OCI-LY7 (cell line): ENCODE measurements at regions not wholly inside any gene's neighbourhood (a gene's known extent, or its start where the extent isn't known, plus 50 kb on each side); places are given as distances from the start of the nearest gene placed in this dataset.

Source experiments
- BruUV-seq: library from RNA; stranded (reverse); fragments of 400-500 nt; replicated peaks from 2 replicates; lab custom pipeline; 2021; lab: Mats Ljungman, UMichigan
- CTCF ChIA-PET: fragments of 300-600 bp; sonication (Branson Sonifier 250); formaldehyde crosslinking; loops from one replicate; lab custom pipeline; 2022; ENCODE audit warnings: antibody characterized with exemption; ENCODE audit not compliant: unreplicated experiment; lab: Charles Lee
- POLR2A ChIA-PET: fragments of 300-600 bp; sonication (Branson Sonifier 250); formaldehyde crosslinking; loops from one replicate; lab custom pipeline; 2022; ENCODE audit warnings: antibody characterized with exemption; lab: Charles Lee
- DNase-seq: peaks from one replicate; pipeline ENCODE4 v3.0.0-alpha.2; 2015; ENCODE audit warnings: low spot score
- H2AFZ ChIP-seq: fragments of 200-600 bp; sonication (generic), shearing (Covaris generic); 2 replicates; pipeline ENCODE4 v1.6.1; 2014; ENCODE audit warnings: mild to moderate bottlenecking, antibody characterized with exemption, low read length, moderate library complexity
- H3K27ac ChIP-seq: fragments of 200-600 bp; sonication (generic); 2 replicates; pipeline ENCODE4 v1.5.1; 2014; ENCODE audit warnings: mixed run types, low read depth, mild to moderate bottlenecking, moderate library complexity, low read length, inconsistent platforms; ENCODE audit not compliant: poor library complexity, severe bottlenecking
- H3K36me3 ChIP-seq: fragments of 200-600 bp; sonication (generic); 2 replicates; pipeline ENCODE4 v1.6.1; 2014; ENCODE audit warnings: mild to moderate bottlenecking, antibody characterized with exemption, low read length, moderate library complexity, mixed read lengths; ENCODE audit not compliant: insufficient read depth
- H3K4me1 ChIP-seq: fragments of 200-600 bp; sonication (generic); 2 replicates; pipeline ENCODE4 v1.5.1; 2014; ENCODE audit warnings: mild to moderate bottlenecking, low read length; ENCODE audit not compliant: insufficient read depth, poor library complexity, severe bottlenecking
- H3K4me2 ChIP-seq: fragments of 200-600 bp; sonication (generic); 2 replicates; pipeline ENCODE4 v1.6.1; 2014; ENCODE audit warnings: mild to moderate bottlenecking, low read length
- H3K4me3 ChIP-seq: fragments of 200-600 bp; sonication (generic); 2 replicates; pipeline ENCODE4 v1.5.1; 2014; ENCODE audit warnings: mild to moderate bottlenecking, low read depth, low read length; ENCODE audit not compliant: poor library complexity, severe bottlenecking
- H3K79me2 ChIP-seq: fragments of 200-600 bp; sonication (generic); 2 replicates; pipeline ENCODE4 v1.6.1; 2016; ENCODE audit warnings: low read depth, mild to moderate bottlenecking, low read length, moderate library complexity, mixed read lengths; ENCODE audit not compliant: insufficient read depth
- H3K9me2 ChIP-seq: fragments of 200-600 bp; sonication (generic); 2 replicates; pipeline ENCODE4 v1.6.1; 2016; ENCODE audit warnings: mild to moderate bottlenecking, low read length, mixed read lengths; ENCODE audit not compliant: insufficient read depth
- H3K9me3 ChIP-seq: fragments of 200-600 bp; sonication (generic); 2 replicates; pipeline ENCODE4 v1.6.1; 2014; ENCODE audit warnings: mild to moderate bottlenecking, mixed run types, low read length, mixed read lengths
- H4K20me1 ChIP-seq: fragments of 200-600 bp; sonication (generic); 2 replicates; pipeline ENCODE4 v1.6.1; 2014; ENCODE audit warnings: mild to moderate bottlenecking, antibody characterized with exemption, low read length, moderate library complexity, mixed read lengths; ENCODE audit not compliant: insufficient read depth
- EZH2phosphoT487 ChIP-seq: fragments of 200-600 bp; sonication (generic); IDR thresholded peaks from 2 replicates; pipeline ENCODE4 v1.6.1; 2018; ENCODE audit warnings: low read depth, borderline replicate concordance, mild to moderate bottlenecking, mixed run types, antibody characterized with exemption, low read length, moderate library complexity, mixed read lengths
- intact Hi-C: fragments of 100-400 bp; cut with micrococcal nuclease; formaldehyde crosslinking; loops from one replicate; pipeline ENCODE4 v1.10.0; 2022; ENCODE audit not compliant: unreplicated experiment
- TF ChIP-seq, protein P1 (sequence below): fragments of 200-600 bp; sonication (generic); conservative IDR thresholded peaks from 2 replicates; pipeline ENCODE4 v1.5.1; 2014; ENCODE audit warnings: mild to moderate bottlenecking, antibody characterized with exemption, low read length, moderate library complexity, mixed read lengths

DNA sequence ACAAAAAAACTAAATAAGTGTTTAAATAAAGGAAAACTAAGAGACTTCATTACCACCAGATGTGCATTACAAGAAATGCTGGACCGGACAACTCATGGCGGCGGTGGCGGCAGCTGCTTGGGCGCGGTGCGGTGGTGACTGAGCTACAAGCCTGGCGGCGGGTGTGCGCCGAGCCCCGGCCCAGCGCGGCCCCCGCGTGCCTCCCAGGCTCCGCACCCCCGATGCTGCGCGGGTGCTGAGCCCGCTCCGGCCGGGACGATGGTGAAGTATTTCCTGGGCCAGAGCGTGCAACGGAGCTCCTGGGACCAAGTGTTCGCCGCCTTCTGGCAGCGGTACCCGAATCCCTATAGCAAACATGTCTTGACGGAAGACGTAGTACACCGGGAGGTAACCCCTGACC, 52.2 kb upstream of the RCOR3 start:
- Histone ChIP-seq H3K9me2 (no peaks in the 10 kb centered on the region), H2AFZ (no peak overlapping the region), H3K36me3 (no peaks in the 10 kb centered on the region), H3K79me2 (no peaks in the 10 kb centered on the region), H3K27ac (no peak overlapping the region), H3K4me3 (no peak overlapping the region), H3K4me1 (no peaks in the 10 kb centered on the region), H3K4me2 (no peak overlapping the region), H3K9me3 (no peaks in the 10 kb centered on the region), H4K20me1 (no peaks in the 10 kb centered on the region)
- intact Hi-C loops, result no loop called here
- BruUV-seq, result no TSS peak
- POLR2A ChIA-PET, result interaction anchor here (0.7 to 1.1 kb wide), 3 partner anchors 8 to 426 kb away, joined by 3 read pairs; no protein-coding TSS in a partner anchor
- DNase-seq, result no peak
- CTCF ChIA-PET, result no interaction called here
- TF ChIP-seq EZH2phosphoT487, result no peak
- TF ChIP-seq, protein P1, sequence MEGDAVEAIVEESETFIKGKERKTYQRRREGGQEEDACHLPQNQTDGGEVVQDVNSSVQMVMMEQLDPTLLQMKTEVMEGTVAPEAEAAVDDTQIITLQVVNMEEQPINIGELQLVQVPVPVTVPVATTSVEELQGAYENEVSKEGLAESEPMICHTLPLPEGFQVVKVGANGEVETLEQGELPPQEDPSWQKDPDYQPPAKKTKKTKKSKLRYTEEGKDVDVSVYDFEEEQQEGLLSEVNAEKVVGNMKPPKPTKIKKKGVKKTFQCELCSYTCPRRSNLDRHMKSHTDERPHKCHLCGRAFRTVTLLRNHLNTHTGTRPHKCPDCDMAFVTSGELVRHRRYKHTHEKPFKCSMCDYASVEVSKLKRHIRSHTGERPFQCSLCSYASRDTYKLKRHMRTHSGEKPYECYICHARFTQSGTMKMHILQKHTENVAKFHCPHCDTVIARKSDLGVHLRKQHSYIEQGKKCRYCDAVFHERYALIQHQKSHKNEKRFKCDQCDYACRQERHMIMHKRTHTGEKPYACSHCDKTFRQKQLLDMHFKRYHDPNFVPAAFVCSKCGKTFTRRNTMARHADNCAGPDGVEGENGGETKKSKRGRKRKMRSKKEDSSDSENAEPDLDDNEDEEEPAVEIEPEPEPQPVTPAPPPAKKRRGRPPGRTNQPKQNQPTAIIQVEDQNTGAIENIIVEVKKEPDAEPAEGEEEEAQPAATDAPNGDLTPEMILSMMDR, result no peak

DNA sequence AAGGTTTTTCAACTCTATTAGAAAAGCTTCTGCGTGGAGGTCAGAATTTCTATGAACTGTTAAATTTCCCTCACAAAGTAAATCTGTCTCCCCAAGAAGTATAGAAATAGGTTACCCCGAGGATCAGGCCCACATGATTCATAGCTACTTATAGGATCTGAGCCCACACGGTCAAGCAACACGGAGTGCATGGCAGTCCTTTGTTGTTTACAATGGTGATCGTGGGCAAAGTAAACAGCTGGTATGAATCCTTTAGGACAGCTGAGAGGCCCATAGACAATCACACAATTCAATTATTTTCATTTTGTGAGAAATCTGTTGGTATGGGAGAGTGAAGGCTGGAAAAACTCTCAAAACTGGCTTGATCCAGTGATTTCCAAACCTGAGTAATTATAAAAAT, 58.9 kb upstream of the RCOR3 start:
- no peak overlapping the region for H2AFZ ChIP-seq
- intact Hi-C loops, result no loop called here
- no peaks in the 10 kb centered on the region for H3K4me1 ChIP-seq
- no peak overlapping the region for H3K4me3 ChIP-seq
- TF ChIP-seq, protein P1, result no peak
- no peak for TF ChIP-seq EZH2phosphoT487
- H3K27ac ChIP-seq, result no peak overlapping the region
- no peak overlapping the region for H3K4me2 ChIP-seq
- no peaks in the 10 kb centered on the region for H3K79me2 ChIP-seq
- BruUV-seq, result no TSS peak
- no peaks in the 10 kb centered on the region for H3K9me3 ChIP-seq
- POLR2A ChIA-PET, result interaction anchor here (0.5 kb wide), 2 partner anchors 46 to 262 kb away, joined by 3 read pairs; no protein-coding TSS in a partner anchor
- no peaks in the 10 kb centered on the region for H4K20me1 ChIP-seq
- no peak for DNase-seq
- H3K36me3 ChIP-seq, result no peaks in the 10 kb centered on the region
- CTCF ChIA-PET, result no interaction called here
- no peaks in the 10 kb centered on the region for H3K9me2 ChIP-seq

DNA sequence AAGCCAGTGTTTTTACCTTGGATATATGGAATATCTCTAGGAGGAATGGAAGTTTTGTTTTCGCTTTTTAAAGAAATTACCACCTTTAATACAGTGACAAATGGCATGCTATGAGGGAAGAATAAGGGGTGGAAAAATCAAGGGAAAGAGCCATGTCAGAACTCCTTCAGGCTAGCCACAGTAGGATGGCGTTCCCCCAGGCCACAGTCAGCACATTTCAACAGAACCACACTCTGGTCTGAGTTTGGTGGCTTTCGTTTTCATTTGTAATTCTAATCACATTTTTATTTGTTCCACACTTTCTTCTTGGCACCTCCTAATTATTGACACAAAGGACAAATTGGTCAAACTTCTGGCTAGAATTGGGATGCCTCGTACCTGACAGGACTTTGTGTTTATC, 60.3 kb upstream of the RCOR3 start:
- H3K36me3 ChIP-seq, result no peaks in the 10 kb centered on the region
- POLR2A ChIA-PET, result no interaction called here
- H2AFZ ChIP-seq, result no peak overlapping the region
- no peaks in the 10 kb centered on the region for H3K9me2 ChIP-seq
- intact Hi-C loops, result no loop called here
- BruUV-seq, result no TSS peak
- H3K27ac ChIP-seq, result no peak overlapping the region
- H3K79me2 ChIP-seq, result no peaks in the 10 kb centered on the region
- no peak overlapping the region for H3K4me3 ChIP-seq
- H3K4me1 ChIP-seq, result no peaks in the 10 kb centered on the region
- DNase-seq, result no peak
- H3K4me2 ChIP-seq, result no peak overlapping the region
- TF ChIP-seq, protein P1, result no peak
- no peak for TF ChIP-seq EZH2phosphoT487
- no peaks in the 10 kb centered on the region for H4K20me1 ChIP-seq
- no peaks in the 10 kb centered on the region for H3K9me3 ChIP-seq
- CTCF ChIA-PET, result no interaction called here
